Thyroid gland (tissue), 4 donors: ENCODE measurements at regions not wholly inside any gene's neighbourhood (a gene's known extent, or its start where the extent isn't known, plus 50 kb on each side); places are given as distances from the start of the nearest gene placed in this dataset.

Source experiments
- DNase-seq, 2 donors: peaks; one replicate each; pipeline ENCODE4 v3.0.0-alpha.2; 2019
- H3K27ac ChIP-seq, 3 donors: fragments of 200-600 bp; sonication (generic); 1 replicate in 2 of 3; 2 replicates in 1 of 3; pipeline ENCODE4 v1.5.1; 2016 to 2019; ENCODE audit warnings: mild to moderate bottlenecking in 1 of 3, moderate library complexity in 1 of 3
- H3K27me3 ChIP-seq: fragments of 200-600 bp; sonication (generic); one replicate; pipeline ENCODE4 v1.5.1; 2019
- H3K36me3 ChIP-seq, 2 donors: fragments of 200-600 bp; sonication (generic); one replicate each; pipeline ENCODE4 v1.5.1; 2016 to 2019
- H3K4me1 ChIP-seq, 2 donors: fragments of 200-600 bp; sonication (generic); one replicate each; pipeline ENCODE4 v1.5.1; 2017 to 2019
- H3K4me3 ChIP-seq, 3 donors: fragments of 200-600 bp; sonication (generic); replicated peaks in 1 of 3; 1 replicate in 2 of 3; 2 replicates in 1 of 3; pipeline ENCODE4 v1.5.1; 2016; ENCODE audit warnings: mild to moderate bottlenecking in 1 of 3
- H3K9me3 ChIP-seq: fragments of 200-600 bp; sonication (generic); one replicate; pipeline ENCODE4 v1.5.1; 2017
- POLR2A ChIP-seq, 2 donors: fragments of 450-650 bp; IDR thresholded peaks; one replicate each; pipeline ENCODE4 v1.6.1; 2017; ENCODE audit warnings: antibody characterized with exemption in 2 of 2, mild to moderate bottlenecking in 2 of 2, moderate library complexity in 1 of 2
- WGBS, 2 donors: methylation state at CpG; one replicate each; pipeline ENCODE4 v1.1.5; 2017; 5-methylcytosine and 5-hydroxymethylcytosine counted together
- intact Hi-C: fragments of 100-400 bp; cut with DNase I; formaldehyde crosslinking; loops from one replicate; pipeline ENCODE4 v1.15.1; 2023
- TF ChIP-seq, protein P1 (sequence below), 6 experiments: fragments of 200-600 bp in 3 of 6; fragments of 450-650 bp in 3 of 6; sonication (generic) in 3 of 6; IDR thresholded peaks; one replicate each; pipeline ENCODE4 v1.5.1; 2016 to 2019; ENCODE audit warnings: antibody characterized with exemption in 6 of 6, mild to moderate bottlenecking in 2 of 6, inconsistent platforms in 1 of 6, moderate library complexity in 1 of 6

DNA sequence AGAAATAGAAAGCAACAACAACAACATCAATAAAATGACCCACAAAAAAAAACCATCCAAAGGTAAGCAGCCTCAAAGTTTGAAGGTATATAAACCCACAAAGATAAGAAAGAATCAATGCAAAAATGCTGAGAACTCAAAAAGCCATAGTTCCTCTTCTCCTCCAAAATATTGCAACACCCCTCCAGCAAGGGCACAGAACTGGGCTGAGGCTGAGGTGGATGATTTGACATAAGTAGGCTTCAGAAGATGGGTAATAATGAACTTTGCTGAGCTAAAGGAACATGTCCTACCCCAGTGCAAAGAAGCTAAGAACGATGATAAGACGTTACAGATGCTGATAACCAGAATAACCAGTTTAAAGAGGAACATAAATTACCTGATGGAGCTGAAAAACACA lies 188.8 kb upstream of the BTBD3 start:
- intact Hi-C loops, result no loop called here
- no peak for TF ChIP-seq POLR2A (IDR thresholded peaks at IDR 0.05)
- TF ChIP-seq, protein P1, sequence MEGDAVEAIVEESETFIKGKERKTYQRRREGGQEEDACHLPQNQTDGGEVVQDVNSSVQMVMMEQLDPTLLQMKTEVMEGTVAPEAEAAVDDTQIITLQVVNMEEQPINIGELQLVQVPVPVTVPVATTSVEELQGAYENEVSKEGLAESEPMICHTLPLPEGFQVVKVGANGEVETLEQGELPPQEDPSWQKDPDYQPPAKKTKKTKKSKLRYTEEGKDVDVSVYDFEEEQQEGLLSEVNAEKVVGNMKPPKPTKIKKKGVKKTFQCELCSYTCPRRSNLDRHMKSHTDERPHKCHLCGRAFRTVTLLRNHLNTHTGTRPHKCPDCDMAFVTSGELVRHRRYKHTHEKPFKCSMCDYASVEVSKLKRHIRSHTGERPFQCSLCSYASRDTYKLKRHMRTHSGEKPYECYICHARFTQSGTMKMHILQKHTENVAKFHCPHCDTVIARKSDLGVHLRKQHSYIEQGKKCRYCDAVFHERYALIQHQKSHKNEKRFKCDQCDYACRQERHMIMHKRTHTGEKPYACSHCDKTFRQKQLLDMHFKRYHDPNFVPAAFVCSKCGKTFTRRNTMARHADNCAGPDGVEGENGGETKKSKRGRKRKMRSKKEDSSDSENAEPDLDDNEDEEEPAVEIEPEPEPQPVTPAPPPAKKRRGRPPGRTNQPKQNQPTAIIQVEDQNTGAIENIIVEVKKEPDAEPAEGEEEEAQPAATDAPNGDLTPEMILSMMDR (IDR thresholded peaks at IDR 0.05), result no peak
- no peaks in the 10 kb centered on the region for H3K27me3 ChIP-seq
- H3K36me3 ChIP-seq, result no peaks in the 10 kb centered on the region
- no peaks in the 10 kb centered on the region for H3K4me1 ChIP-seq
- no peaks in the 10 kb centered on the region for H3K9me3 ChIP-seq
- no peak overlapping the region for H3K4me3 ChIP-seq
- no peak for DNase-seq
- 70 to 87% methylated on average over 2 of the region's 2 CpGs for WGBS, 2 donors
- H3K27ac ChIP-seq, result no peak overlapping the region

GRCh38 chr20:11729806-11730205 lies 187.9 kb upstream of the BTBD3 start:
- H3K4me3 ChIP-seq, result no peak overlapping the region
- intact Hi-C loops, result no loop called here
- WGBS, 2 donors, result 82 to 90% methylated on average over 1 of the region's 1 CpG

GRCh38 chr20:11734431-11734830 lies 183.3 kb upstream of the BTBD3 start:
- no peak for DNase-seq
- 25 to 27% methylated on average over 1 of the region's 1 CpG for WGBS, 2 donors
- no peaks in the 10 kb centered on the region for H3K4me1 ChIP-seq
- no peaks in the 10 kb centered on the region for H3K36me3 ChIP-seq
- intact Hi-C loops, result no loop called here
- no peaks in the 10 kb centered on the region for H3K9me3 ChIP-seq
- TF ChIP-seq POLR2A (IDR thresholded peaks at IDR 0.05), result no peak
- TF ChIP-seq, protein P1 (IDR thresholded peaks at IDR 0.05), result no peak
- H3K27ac ChIP-seq, result no peak overlapping the region
- H3K4me3 ChIP-seq, result no peak overlapping the region
- no peaks in the 10 kb centered on the region for H3K27me3 ChIP-seq

More at GRCh38 chr20:11729806-11730205, 187.9 kb upstream of the BTBD3 start:
- H3K27me3 ChIP-seq, result no peaks in the 10 kb centered on the region
- TF ChIP-seq POLR2A (IDR thresholded peaks at IDR 0.05), result no peak
- TF ChIP-seq, protein P1 (IDR thresholded peaks at IDR 0.05), result no peak
- no peak overlapping the region for H3K27ac ChIP-seq
- no peaks in the 10 kb centered on the region for H3K36me3 ChIP-seq
- no peaks in the 10 kb centered on the region for H3K9me3 ChIP-seq
- H3K4me1 ChIP-seq, result no peaks in the 10 kb centered on the region
- no peak for DNase-seq

- H3K4me3 ChIP-seq, result no peak overlapping the region
- no peak for TF ChIP-seq POLR2A (IDR thresholded peaks at IDR 0.05)
- TF ChIP-seq, protein P1 (IDR thresholded peaks at IDR 0.05), result no peak
- 93 to 95% methylated on average over 1 of the region's 1 CpG for WGBS, 2 donors
- H3K36me3 ChIP-seq, result no peaks in the 10 kb centered on the region
- no peak overlapping the region for H3K27ac ChIP-seq
- intact Hi-C loops, result no loop called here
- H3K9me3 ChIP-seq, result no peaks in the 10 kb centered on the region
- H3K27me3 ChIP-seq, result no peaks in the 10 kb centered on the region
- no peaks in the 10 kb centered on the region for H3K4me1 ChIP-seq
- no peak for DNase-seq
Observed at GRCh38 chr20:11738852-11739251, 178.8 kb upstream of the BTBD3 start.

DNA sequence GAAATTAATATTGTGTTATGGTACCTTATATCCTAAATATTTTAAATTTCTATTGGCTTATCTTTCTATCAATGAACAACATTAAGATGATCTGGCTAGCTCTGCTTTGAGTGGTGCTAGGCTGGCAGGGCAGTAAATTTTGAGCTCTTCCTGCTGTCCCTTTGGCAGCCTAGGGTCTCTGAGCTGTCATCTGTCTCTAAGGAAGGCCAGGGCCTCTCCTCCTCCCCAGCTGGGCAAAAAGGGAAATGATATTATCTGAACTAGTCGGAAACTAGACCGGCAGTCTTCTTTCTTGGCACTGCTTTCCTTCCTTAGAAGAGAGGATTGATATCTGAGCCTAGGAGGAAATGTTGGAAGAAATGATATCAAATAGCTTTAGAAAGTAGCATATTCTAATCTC lies 176.7 kb upstream of the BTBD3 start:
- Histone ChIP-seq H3K9me3 (no peaks in the 10 kb centered on the region), H3K27me3 (no peaks in the 10 kb centered on the region), H3K36me3 (no peaks in the 10 kb centered on the region), H3K4me3 (no peak overlapping the region), H3K4me1 (no peaks in the 10 kb centered on the region), H3K27ac (no peak overlapping the region)
- TF ChIP-seq, protein P1 (IDR thresholded peaks at IDR 0.05), result no peak
- no peak for TF ChIP-seq POLR2A (IDR thresholded peaks at IDR 0.05)
- no peak for DNase-seq
- 57 to 64% methylated on average over 2 of the region's 2 CpGs for WGBS, 2 donors
- intact Hi-C loops, result no loop called here
